GM06990 (cell line): ENCODE measurements at regions not wholly inside any gene's neighbourhood (a gene's known extent, or its start where the extent isn't known, plus 50 kb on each side); places are given as distances from the start of the nearest gene placed in this dataset.
"Not testable (repeated sequence)": the region's sequence is repeated elsewhere in the genome, so short reads cannot be mapped to it uniquely, and the experiment has no call there.

Experiments
- DNase-seq: peaks from one replicate; pipeline ENCODE4 v3.0.0-alpha.2; 2011; ENCODE audit not compliant: insufficient read length; ENCODE audit errors: extremely low read depth
- H3K27me3 ChIP-seq: replicated peaks from 2 replicates; pipeline ENCODE4 v1.6.0; 2011; ENCODE audit warnings: low read length; ENCODE audit not compliant: control insufficient read depth, insufficient read depth
- H3K36me3 ChIP-seq: 2 replicates; pipeline ENCODE4 v1.5.1; 2011; ENCODE audit warnings: low read length; ENCODE audit not compliant: control insufficient read depth, insufficient read depth
- H3K4me3 ChIP-seq: replicated peaks from 2 replicates; pipeline ENCODE4 v1.5.1; 2011; ENCODE audit warnings: low read depth, mild to moderate bottlenecking, control low read depth, low read length
- TF ChIP-seq, protein P1 (sequence below): IDR thresholded peaks from 2 replicates; pipeline ENCODE4 v1.5.1; 2011; ENCODE audit warnings: low read length, control low read depth, mild to moderate bottlenecking, inconsistent platforms; ENCODE audit not compliant: insufficient read depth, poor library complexity, severe bottlenecking

DNA sequence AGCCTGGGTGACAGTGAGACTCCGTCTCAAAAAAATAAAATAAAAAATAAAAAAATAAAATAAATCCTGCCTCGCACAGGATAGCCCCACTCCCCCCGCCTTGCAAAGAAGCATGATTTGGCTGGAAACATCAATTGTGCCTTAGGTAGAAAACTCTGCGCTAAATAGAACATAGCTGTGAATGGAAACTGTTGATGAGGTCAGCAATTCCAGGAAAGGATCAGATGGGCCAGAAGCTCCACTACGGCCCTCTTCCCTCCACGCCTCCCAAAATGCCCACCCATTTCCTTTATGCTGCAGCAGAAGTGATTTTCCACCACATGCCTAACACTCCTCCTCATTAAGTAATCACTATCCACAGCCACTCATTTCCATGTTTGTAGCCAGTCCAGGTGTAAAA lies 473.4 kb downstream of the XYLT1 start:
- Histone ChIP-seq H3K4me3 (no peak overlapping the region), H3K27me3 (no peaks in the 10 kb centered on the region), H3K36me3 (no peaks in the 10 kb centered on the region)
- no peak for DNase-seq
- TF ChIP-seq, protein P1, sequence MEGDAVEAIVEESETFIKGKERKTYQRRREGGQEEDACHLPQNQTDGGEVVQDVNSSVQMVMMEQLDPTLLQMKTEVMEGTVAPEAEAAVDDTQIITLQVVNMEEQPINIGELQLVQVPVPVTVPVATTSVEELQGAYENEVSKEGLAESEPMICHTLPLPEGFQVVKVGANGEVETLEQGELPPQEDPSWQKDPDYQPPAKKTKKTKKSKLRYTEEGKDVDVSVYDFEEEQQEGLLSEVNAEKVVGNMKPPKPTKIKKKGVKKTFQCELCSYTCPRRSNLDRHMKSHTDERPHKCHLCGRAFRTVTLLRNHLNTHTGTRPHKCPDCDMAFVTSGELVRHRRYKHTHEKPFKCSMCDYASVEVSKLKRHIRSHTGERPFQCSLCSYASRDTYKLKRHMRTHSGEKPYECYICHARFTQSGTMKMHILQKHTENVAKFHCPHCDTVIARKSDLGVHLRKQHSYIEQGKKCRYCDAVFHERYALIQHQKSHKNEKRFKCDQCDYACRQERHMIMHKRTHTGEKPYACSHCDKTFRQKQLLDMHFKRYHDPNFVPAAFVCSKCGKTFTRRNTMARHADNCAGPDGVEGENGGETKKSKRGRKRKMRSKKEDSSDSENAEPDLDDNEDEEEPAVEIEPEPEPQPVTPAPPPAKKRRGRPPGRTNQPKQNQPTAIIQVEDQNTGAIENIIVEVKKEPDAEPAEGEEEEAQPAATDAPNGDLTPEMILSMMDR = no peak

DNA sequence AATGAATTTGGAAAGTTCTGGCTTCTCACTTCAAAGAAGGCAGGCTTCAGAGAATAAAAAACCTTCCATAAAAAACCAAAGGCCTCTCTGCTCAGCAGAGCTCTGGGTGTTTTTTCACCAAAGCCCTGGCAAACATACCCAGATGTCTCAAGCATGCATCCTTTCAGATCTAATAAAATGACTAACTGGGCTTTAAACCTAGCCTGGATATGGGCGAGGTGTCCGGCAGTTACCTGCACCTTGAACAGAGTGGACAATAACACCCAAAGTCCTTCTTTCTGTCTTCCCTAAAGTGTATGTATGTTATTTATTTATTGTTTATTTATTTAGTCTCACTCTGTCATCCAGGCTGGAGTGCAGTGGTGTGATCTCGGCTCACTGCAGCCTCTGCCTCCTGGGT lies 469.3 kb downstream of the XYLT1 start:
- Histone ChIP-seq H3K36me3 (no peaks in the 10 kb centered on the region), H3K4me3 (no peak overlapping the region), H3K27me3 (no peaks in the 10 kb centered on the region)
- TF ChIP-seq, protein P1 = no peak
- no peak for DNase-seq

DNA sequence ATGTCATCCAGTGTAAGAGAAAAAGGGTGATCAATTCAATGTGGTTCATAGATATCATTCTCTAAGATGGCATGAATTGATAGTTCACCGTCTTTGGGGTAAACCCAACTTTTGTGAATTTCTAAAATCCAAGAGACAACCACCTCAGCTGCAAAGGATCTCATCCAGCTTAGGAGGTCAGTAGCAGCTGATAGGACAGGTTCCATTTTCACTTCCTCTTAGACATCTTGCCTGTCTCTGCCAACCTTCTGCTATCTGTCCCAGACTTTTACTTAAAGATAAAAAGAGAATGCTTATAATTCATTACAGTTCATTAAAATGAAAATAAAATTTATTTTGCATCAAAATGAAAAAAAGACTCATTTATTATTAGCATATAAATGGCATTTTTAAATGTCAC lies 468.2 kb downstream of the XYLT1 start:
- no peak overlapping the region for H3K4me3 ChIP-seq
- TF ChIP-seq, protein P1 = no peak

DNA sequence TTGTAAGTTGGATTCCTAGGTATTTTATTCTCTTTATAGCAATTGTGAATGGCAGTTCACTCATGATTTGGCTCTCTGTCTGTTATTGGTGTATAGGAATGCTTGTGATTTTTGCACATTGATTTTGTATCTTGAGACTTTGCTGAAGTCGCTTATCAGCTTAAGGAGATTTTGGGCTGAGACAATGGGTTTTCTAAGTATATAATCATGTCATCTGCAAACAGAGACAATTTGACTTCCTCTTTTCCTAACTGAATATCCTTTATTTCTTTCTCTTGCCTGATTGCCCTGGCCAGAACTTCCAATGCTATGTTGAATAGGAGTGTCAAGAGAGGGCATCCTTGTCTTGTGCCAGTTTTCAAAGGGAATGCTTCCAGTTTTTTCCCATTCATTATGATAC lies 464.8 kb downstream of the XYLT1 start:
- not testable (repeated sequence) for H3K27me3 ChIP-seq, H3K4me3 ChIP-seq, H3K36me3 ChIP-seq, DNase-seq

More for the DNA sequence above, 468.2 kb downstream of the XYLT1 start:
- no peaks in the 10 kb centered on the region for H3K36me3 ChIP-seq
- no peak for DNase-seq
- no peaks in the 10 kb centered on the region for H3K27me3 ChIP-seq

DNA sequence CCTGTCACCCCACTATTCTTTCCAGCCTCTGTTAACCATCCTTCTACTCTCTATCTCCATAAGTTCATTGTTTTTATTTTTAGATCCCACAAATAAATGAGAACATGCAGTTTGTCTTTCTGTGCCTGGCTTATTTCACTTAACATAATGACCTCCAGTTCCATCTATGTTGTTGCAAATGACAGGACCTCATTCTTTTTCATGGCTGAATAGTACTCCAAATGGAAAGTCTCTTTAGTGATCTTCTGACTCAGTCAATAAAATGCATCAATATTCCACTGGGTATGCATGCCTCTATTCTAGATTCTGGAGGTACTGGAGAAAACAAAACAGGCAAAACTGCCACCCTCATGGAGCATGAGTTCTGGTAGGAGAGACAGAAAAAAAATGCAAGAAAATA lies 459.0 kb downstream of the XYLT1 start:
- TF ChIP-seq, protein P1 = no peak
- Histone ChIP-seq H3K27me3 (no peaks in the 10 kb centered on the region), H3K4me3 (no peak overlapping the region), H3K36me3 (no peaks in the 10 kb centered on the region)
- no peak for DNase-seq

GRCh38 chr16:17013038-17013437 lies 457.7 kb downstream of the XYLT1 start:
- Histone ChIP-seq H3K4me3 (no peak overlapping the region), H3K36me3 (no peaks in the 10 kb centered on the region), H3K27me3 (no peaks in the 10 kb centered on the region)
- TF ChIP-seq, protein P1 = no peak
- no peak for DNase-seq
